ENCODE measurements at regions not wholly inside any gene's neighbourhood (a gene's known extent, or its start where the extent isn't known, plus 50 kb on each side); places are given as distances from the start of the nearest gene placed in this dataset.
"Not testable (repeated sequence)": the region's sequence is repeated elsewhere in the genome, so short reads cannot be mapped to it uniquely, and the experiment has no call there.

DNA sequence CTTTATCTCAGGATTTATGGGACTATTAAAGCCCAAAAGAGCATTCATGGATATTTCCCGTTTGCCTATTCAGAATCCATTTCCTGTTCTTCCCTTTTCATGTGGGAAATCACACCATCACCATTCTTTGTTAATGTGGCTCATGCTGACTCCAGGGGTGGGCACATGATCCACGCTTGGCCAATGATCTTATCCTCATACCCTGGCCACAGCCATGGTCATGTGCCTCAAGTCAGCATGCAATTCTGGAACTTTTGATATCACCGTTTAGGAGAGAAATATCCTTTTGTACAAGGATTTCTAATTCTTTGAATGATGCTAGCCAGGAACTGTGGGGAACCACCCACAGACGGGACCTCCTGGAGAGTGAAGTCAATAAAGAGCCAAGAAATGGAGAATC is 272.2 kb downstream of the PRELID2 start:
- no peak for FAIRE-seq

DNA sequence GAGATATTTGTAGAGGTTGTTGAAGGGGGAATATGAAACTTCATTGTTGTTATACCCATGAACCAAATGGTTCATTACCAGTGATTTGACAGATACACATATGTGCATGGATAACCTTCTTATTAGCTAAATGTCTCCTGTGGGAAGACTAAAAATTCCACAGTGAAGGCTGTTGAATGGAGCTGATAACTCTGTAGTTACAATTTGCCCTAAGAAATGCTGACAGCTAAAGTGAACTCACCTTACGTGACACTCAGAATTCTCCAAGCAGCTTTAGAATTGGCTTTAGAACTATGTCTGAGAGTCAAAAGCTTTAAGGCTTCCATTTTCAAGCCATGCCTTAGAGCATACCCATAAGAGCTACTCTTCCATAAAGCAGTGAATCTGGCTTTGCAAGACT is 276.9 kb downstream of the PRELID2 start:
- FAIRE-seq, result no peak

DNA sequence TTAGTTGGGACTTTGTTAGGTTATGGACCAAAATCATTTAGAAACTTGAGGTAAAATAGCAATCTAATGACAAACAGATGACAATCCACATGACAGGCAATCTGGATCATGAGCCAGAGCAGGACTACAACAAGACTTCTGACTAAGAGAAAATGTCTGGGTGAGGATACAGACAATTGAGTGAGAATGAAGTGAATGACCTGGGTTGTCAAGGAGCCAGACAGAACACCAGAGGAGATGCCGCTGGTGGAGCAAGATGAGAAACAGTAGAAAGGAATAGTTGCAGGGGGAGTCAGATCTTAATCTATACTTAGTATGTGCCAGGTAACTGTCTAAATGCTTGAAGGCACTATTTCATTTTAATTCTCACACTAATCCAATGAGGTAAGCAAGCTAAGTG is 277.8 kb downstream of the PRELID2 start:
- no peak for FAIRE-seq

DNA sequence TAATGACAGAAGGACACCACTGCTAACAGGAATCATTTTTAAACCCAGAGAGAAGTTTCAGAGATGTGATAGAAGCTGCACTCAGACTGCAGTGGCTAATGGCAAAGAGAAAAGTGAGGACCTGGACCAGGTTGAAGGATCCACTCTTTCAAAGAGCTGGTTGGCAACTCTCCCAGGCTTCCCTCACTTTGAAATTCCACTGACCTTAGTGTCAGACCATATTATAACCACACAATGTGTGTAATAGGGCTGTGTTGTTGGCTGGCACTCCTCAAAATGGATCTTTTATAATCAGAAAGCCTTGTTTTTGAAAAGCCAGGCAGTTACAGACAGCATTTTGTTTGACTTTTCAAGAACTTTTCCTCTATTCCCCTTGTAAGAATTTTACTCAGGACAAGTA is 280.7 kb downstream of the PRELID2 start:
- FAIRE-seq, result no peak

DNA sequence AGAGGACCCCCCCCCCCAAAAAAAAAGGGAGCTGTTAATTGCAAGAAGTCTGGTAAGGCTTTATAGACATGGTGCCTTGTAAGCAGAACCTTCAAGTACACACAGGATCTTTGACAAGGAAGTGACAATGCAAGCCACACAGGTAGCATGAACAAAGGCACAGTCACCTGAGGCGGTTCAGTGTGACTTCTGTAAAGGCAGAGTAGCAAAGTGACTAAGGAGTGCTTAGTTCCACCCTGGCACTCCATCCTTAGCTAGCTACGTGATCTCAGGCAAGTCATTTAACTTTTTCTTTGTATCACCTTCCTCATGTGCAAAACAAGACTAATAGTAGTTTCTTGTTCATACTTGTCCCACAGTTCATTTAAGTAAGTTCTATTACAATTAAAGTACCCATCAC is 282.0 kb downstream of the PRELID2 start:
- no peak for FAIRE-seq

DNA sequence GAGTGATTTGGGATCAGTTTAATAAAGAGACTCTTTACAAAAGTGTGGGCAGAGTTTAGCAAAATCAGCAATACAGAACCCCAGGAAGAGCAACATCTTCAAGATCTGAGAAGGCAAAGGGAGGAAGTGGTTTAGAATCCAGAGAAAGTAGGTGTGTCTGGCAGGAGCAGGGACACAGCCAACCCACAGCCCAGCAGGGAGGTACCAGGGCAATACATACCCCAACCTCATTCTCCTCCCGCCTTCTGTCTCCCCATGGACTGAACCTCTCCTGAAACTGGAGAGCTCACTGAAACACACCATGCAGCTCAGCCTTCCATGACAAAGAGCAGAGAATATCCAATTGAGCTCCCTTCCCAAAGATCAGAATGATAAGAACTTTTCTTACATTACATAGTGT is 283.4 kb downstream of the PRELID2 start:
- FAIRE-seq, result no peak

DNA sequence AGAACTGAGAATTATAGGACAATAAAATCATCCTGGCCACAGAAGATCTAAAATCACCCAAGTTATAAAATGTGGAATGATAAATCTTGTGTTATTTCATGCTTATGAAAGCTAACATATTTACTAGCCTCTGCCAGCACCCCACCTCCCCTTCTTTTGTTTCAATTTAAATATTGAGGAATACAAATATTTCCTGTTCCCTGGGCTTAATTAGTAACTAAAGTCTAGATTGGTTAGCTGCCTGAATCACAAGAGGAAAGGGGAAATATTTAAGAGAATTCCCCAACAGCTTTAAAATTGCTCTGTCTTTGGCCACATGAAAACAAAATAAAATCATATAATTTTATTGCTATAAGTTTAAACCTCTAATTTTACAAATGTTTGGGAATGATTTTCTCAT is 287.0 kb downstream of the PRELID2 start:
- no peak for FAIRE-seq

DNA sequence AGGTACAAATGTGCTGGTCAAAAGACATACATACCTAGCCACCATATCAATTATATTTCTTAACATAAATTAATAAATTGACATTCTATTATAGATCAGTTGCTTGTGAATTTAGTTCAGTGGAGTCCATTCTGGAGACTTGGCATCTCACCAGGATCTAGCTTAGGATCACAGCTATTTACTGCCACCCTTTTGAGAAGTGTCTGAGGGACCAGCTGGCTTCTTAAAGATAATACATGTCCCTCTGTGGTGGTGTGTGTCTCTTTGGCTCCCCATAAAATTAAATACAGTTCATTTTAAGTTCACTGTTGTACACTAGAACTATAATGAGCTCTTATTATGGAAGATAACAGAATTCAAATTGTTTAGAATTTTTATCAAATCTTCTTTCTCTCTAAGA is 290.7 kb downstream of the PRELID2 start:
- FAIRE-seq, result no peak

DNA sequence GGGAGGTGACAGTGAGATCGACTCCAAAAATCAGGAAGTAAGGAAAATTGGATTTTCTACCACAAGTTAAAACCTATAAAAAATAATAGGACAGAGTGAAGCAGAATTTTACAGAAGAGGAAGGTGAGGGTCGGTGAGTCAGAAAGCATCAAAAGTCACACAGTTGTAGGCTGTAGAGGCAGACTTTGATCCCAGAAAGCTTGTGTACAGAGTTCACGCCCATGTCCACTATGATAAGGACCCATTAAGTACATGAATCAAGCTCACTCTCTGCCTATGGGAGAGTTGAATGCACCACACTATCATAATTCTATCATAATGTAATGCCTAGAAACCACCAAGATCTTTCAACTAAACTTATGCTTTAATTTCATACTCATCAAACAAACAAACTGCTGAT is 291.2 kb downstream of the PRELID2 start:
- no peak for FAIRE-seq

DNA sequence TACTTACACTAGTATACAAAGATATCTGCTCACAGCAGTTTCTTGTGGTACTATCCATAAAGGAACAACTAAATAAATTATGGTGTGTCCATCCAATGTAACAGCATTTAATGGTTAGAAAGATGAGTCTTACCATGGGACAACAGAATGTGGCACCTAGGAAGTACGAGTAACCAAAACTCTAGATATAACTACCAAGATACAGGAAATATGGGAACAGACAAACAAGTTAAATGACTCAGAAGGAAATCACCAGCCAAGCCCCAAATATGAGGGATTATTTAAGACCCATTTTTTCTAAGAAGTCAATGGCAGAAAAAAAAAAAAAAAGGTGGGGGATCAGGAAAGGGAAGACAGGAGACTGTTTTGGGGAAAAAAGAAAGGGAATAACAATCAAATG is 294.8 kb downstream of the PRELID2 start:
- FAIRE-seq, result no peak

DNA sequence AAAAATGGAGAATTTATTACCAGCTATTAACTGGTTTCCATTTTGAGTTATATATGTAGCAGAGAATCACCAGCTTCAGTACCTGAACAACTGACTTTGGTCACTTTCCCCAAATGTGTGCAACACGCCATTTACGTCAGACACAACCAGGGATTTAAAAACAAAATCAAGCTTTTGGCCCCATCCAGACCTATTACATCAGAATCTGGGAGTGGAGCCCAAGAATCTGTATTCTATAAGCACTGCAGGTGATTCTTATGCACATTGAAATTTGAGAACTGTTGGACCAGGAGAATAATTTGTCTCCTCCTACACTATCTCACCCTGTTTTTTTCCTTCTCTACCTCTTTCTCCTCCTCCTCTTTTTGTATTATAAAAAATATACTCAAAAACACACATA is 295.9 kb downstream of the PRELID2 start:
- FAIRE-seq, result no peak

DNA sequence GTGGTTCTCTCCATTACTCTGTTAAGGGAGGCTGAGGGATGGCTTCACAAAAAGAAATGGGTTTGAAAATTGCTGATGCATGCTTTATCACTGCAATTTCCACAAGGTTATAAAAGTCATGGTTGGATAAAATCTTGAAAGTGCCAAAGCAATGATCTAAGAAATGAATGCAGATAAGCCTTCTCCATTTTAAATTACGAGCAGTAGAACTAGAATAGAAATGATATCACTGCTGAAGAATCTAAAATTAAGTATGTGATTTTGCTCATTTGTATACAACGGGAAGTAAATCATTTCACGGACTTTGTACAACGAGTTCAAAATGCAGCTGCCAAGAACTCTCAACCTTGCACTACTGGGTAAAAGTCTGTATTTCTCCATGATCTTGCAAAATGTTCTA is 299.0 kb downstream of the PRELID2 start:
- no peak for FAIRE-seq

DNA sequence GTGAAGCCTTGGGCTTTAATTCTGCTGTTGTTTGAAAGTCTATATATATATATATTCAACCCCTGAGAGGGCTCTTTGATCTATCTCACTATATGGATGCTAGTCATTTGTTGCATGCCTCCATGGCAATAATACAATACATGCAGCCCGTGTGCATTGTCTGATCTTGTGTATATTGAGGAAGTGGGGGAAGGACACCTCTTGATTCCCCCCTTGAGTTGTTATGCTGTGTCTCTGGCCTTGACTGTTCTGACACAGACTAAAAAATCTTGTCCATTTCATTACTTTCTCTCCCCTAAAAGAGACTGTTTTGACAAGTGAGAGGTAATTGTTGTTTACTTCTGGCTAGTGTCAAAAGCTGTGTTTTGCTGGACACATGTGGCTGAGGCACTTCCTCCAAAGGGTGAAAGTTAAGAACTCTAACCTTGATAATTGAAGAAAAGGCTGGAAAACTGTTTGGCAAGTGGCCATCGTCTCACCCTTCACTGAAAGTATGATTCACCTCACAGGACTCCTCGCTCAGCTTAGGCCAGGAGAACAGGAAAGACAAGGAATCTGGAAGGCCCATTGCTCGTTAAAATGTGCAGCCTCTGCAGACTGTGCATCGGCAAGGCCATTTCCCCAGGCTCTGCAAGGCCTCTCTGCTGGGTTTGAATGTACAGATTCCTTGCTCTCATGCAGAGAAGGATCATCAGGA is 304.0 kb downstream of the PRELID2 start:
- no peak for FAIRE-seq

DNA sequence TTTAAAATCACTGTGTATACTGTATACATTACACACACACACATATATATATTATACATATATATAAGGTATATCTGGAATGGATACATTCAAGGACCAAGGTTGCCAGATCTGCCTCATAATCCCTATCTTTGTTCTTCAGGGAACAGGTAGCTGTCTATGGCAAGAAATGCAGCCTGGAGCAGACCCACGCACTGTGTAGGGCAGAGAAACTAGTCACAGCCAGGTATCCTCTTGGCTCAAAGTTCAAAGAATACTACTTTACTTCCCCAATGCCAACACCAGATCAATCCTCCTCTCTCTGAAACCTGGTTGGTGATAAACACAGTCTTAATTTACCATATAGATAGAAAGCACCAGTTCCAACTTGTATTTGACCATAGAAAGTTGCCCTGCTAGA is 313.6 kb downstream of the PRELID2 start:
- no peak for FAIRE-seq

DNA sequence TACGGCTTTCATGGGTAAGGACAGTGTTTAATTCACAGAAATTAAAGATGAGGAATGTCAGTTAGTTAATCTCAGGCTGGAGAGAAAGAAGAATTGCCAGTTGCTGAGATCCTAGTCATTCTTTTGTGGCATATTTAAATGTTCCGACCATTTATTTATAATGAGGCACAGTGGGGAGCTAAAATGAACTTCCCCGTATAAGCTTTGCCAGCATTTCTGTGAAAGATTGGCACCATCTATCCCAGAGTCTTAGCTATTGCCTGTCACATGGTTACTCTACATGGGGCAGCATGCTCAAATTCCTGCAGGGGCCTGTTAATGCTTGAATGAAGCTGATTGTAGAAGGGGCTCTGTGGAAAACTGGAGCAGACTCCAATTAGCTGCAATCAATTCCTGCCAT is 314.1 kb downstream of the PRELID2 start:
- FAIRE-seq, result no peak

DNA sequence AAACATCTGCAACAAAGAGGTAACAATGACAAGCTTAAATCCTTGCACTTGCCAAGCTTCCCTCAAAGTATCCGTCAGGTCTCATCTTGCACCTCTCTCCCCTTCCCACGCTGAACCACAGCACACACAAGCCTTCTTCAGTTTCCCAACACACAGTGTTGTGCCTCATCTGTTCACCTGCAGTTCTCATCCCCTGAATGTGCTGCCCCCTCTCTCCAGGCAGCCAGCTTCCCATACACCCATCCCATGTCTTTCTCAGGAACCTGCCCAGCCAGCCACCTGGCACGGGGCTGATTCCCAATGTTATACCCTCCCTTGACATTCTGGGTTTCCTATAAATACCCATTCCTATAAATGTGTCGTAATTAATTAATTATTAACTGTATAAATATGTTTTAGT is 314.8 kb downstream of the PRELID2 start:
- FAIRE-seq, result no peak

DNA sequence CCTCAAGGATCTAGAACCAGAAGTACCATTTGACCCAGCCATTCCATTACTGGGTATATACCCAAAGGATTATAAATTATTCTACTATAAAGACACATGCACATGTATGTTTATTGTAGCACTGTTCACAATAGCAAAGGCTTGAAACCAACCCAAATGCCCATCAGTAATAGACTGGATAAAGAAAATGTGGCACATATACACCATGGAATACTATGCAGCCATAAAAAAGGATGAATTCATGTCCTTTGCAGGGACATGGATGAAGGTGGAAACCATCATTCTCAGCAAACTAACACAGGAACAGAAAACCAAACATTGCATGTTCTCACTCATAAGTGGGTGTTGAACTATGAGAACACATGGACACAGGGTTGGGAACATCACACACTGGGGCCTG is 317.6 kb downstream of the PRELID2 start:
- FAIRE-seq, result not testable (repeated sequence)

DNA sequence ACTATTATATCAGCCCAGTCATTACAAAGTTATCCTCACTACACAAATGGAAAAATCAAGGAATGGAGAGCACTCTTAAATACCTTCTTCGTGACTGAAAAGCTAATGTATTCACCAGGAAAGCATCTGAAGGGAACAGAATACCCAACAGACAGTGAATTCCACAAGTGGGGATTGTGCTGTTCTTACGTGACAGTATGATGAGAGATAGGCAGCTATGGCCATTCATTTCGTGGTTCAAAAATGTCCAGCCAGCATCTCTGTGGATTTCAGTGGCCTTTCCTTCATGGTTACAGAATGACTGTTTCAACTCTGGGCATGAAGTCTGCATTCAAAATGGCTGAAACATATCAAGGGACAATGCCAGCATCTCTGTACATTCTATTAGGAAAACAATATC is 323.8 kb downstream of the PRELID2 start:
- no peak for FAIRE-seq

DNA sequence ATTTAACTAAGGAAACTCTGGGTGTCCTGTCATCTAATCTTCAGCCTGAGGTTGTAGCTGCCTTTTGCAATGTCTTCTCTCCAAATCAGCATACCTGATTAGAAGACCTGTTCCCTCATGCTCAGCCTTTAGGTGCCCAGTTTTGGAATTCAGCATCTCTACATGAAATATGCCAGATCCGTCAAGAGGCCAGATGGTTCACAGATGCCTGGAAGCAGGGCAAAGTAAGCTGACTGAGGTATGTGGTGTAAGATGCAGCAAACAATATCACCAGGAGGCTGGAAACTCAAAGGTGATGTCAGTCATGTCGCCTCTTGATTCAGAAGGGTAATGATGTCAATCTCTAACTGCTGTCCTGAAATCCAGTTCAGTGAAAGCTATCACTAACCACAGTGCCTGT is 324.4 kb downstream of the PRELID2 start:
- no peak for FAIRE-seq

DNA sequence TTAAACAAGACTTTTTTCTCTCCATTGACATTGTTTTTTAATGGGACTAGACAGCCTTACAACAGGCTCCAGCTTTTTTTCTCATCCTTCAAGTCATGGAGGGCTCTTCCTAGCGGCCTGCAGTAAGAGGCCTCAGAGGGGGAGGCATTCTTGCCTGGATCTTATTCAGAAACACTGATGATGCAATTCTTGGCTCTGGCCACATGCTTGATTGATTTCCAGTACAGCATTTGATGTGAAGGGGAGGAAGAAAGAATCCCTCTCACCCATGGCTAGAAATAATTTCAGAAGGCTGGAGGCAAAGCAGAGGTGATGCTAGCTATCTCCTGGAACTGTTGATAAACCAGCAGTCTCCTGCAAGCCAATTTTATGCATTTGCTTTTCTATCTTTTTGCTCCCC is 324.8 kb downstream of the PRELID2 start:
- no peak for FAIRE-seq

DNA sequence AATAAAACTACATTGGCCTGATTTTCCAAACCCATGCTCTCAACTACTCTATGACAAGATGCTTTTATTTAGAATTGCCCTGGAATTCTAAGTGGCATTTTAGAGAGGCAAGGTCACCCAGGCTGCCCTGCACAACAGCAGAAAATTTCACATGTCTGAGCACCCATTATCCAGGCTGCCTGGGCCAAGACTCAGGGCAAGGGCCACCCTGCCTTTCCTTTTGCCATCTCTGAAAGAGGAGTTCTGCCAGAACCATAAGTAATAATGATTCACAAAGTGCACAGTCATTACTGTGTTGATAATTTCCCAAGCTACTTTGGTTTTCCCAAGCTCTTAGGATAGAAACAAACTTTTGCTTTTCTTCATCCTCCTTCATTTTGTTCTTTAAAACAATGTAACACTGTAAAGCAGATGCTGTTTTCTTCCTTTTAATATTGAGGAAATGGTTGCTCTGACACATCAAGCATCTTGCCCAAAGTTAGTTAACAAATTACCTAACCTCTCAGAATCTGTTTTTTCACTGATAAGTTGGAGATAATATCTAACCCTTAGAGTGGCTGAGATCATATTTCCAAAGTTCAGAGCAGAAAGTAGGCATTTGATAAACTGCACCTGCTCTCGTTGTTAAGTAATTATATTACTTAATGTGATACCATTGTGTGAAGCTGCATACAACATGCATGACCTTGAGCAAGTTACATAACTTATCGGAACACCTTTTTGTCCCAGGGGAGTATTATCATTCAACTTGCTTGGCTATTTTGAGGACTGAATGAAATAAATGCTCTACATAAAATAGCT is 325.6 kb downstream of the PRELID2 start:
- FAIRE-seq, result no peak

DNA sequence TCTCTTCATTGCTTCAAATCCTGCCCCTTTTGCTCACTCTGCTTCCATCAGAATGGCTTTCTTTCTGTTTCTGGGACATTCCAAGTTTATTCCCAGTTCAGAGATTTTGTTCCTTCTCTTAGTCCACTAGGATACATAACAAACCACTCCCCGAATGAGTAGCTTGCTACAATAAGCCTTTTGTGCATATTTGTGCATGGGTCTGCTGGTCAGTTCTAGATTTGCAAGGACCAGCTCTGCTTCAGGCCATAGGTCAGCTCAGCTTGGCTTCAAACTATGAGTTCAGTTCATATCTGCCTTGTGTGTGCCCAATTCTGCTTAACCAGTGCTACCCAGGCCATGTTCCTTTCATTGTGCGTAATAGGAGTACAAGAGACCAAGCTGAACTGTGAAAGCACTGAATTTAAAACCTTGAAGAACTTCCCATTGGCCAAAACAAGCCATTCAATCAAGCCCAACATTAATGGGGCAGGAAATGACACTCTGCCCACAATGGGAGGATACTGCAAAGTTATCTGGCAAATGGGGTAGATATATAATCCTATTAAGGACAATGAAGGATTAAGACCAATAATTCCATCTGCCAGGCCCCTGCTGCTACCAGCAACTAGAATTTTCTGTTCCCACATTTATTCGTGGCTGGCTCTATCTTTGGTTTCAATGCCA is 328.8 kb downstream of the PRELID2 start:
- no peak for FAIRE-seq

DNA sequence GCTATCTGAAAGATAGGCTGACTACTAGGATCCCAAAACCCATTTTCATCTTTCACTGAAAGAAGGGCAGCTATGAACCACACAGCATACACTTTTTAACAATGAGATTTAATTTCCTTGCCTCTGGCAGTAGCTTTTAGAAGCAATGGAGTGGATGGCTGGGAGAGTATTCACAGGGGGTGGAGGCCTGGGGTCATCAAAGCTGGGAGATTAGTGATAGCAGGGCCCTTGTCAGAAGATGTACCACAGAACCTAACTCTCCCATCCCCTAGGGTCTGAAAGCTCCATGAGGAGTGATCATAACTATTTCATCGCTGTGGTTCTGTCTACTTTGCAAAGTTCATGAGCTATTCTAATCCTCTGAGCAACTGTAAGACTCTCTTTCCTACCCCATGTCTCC is 332.2 kb downstream of the PRELID2 start:
- FAIRE-seq, result no peak

DNA sequence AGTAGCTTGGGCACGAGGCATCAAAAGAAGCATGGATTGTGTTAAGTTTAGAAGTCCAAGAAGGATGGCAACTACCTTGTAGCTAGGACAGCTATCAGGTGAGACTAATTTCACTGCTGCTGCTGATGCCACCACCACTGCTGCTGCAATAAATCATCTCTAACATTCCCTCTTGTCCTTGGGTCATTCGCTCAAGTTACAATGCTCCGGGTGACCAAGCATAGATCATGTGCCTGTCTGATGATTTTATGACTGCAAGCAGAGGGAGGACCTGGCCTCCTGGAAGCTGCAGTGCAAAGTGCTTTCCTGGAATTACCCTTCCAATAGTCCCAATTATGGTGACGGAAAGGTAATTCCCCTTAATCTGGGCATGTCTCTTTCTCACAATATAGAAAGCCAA is 334.4 kb downstream of the PRELID2 start:
- FAIRE-seq, result no peak
